HG02885 (cell line): ENCODE measurements at regions not wholly inside any gene's neighbourhood (a gene's known extent, or its start where the extent isn't known, plus 50 kb on each side); places are given as distances from the start of the nearest gene placed in this dataset.
"Not testable (repeated sequence)": the region's sequence is repeated elsewhere in the genome, so short reads cannot be mapped to it uniquely, and the experiment has no call there.

Experiments used
- ATAC-seq: cut with Tn5 transposase; IDR thresholded peaks from one replicate; pipeline ENCODE4 v1.9.1; 2021; ENCODE audit warnings: mild to moderate bottlenecking; ENCODE audit not compliant: unreplicated experiment, poor library complexity

- ATAC-seq = no peak
Observed at GRCh38 chr6:119862719-119863118, 513.2 kb upstream of the MAN1A1 start.

DNA sequence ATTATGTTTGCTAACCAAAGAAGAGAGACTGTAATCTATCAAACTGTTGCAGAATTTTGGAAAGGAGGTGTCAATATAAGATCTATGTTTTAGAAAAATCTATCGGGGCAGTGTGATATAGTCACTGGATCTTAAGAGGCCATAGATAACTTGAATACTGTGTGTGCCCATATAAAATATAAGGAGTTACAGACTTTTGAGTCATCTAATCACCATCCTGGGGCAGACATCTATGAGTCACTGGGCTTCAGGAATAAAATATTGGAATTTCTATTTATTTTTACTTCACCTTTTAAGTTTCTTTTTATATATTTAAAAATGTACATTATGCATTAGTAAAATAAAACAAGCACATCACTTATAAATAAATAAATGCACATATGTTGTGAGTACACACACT is 509.3 kb upstream of the MAN1A1 start:
- ATAC-seq = no peak

- ATAC-seq = peak; percentile 76
Observed at GRCh38 chr6:119856136-119856535, 506.6 kb upstream of the MAN1A1 start.

DNA sequence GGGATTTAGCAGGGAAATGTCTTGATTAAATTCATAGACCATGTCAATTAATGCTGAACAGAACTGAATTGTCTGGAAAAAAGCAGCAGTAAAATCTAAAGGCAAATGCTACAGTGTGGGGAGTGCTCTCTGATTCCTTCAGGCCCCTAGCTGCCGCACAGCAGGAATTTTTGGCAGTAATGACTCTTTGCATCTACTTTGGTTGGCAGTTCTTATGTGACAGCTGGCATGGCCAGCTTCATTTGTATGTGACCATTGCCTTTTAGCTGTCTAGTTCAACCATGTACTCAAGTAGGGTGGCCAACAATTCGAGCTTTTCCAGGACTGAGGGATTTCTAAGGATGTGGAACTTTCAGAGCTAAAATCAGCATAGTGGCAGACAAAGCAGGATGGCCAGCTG is 499.1 kb upstream of the MAN1A1 start:
- no peak for ATAC-seq

DNA sequence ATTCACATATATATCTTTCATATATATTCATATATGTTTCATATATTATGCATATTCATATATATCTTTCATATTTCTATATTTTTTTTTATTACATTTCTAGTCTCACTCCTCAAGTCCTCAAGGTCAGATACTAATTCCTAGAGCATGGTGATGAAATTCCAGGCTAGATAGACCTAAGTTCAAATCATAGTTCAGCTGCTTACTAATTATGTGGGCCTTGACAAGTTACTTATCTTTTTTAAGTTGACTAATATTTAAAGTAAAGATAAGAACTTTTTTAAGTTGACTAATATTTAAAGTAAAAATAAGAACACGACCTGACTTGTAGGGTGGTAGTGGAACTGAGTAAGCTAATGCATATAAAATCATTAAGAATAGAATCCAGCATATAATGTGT is 495.6 kb upstream of the MAN1A1 start:
- no peak for ATAC-seq

GRCh38 chr6:119844387-119844786 is 494.8 kb upstream of the MAN1A1 start:
- ATAC-seq = no peak

DNA sequence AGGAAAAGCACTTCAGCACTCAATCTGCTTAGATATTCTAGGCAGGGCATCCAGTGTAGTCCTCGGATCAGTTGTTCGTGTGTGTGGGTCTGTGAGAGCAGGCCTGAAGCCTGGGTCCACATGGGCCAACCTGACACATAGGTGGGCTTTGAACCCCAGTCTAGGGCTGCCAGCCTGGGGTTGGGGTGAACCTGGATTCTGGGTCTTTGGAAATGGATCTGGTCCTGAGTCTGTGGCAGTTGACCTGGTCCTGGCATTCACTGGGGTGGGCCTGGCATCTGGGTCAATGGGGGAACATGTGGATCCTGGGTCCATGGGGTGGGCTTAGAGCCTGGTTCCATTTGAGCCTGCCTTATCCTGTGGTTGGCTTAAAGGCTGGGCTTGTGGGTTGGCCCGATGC is 492.6 kb upstream of the MAN1A1 start:
- no peak for ATAC-seq

DNA sequence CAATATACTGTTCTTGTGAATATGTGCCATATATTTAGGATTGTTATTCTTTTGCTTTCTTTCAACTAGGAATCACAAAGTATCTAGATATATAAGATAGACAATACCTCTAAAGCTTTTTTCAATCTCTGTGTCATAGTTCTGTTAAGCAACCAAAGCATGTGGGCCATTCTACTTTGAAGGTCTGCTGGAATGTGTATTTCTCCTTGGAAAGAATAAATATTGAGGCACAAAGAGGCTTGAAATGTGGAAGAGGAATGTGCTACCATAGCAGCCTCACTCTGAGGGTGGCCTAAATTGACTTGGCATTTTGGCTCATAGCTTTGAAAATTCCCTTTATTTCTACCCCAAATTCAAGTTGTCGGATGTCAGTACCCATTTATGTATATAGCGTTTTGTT is 488.5 kb upstream of the MAN1A1 start:
- no peak for ATAC-seq

GRCh38 chr6:119834418-119834817 is 484.9 kb upstream of the MAN1A1 start:
- no peak for ATAC-seq

DNA sequence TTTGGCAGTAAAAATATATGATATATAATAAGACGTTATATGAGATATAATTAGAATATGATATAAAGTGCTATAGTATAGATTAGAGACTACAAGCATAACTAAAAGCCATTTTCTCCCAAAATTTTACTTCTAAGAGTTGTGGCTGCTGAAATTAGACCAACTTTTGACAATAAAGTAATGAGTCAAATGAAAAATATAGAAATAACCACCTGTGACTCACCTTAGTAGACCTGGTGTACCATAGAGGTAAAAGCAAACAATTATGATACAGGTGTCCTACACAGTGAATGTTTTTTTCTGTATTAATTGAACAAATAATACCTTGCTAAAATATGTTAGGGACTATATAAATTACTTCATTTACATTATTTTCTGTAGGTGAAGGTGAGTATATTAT is 482.9 kb upstream of the MAN1A1 start:
- ATAC-seq = no peak

- ATAC-seq = no peak
Observed at GRCh38 chr6:119830494-119831295, 481.1 kb upstream of the MAN1A1 start.

GRCh38 chr6:119830069-119830468 is 480.5 kb upstream of the MAN1A1 start:
- ATAC-seq = no peak

- ATAC-seq = not testable (repeated sequence)
Observed at GRCh38 chr6:119829499-119829898, 479.9 kb upstream of the MAN1A1 start.

GRCh38 chr6:119829006-119829405 is 479.4 kb upstream of the MAN1A1 start:
- no peak for ATAC-seq

DNA sequence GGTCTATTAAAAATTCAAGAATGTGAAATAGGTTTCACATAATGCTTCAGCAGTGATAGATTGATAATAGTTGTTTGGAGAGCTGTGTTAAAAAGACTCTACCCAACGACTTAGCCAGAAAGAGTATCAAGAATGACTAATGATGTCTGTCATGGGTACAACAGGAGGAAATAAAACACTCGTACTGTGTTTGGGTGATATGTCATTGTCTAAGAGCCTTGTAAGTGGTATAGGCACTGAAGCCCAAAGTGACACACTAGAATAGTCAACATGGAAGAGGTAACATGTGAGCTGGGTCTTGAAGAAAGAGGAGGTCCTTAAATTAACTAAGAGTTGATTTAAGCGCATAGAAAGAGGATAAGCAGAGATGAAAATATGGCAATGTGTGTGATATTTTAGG is 471.8 kb upstream of the MAN1A1 start:
- ATAC-seq = no peak

GRCh38 chr6:119818876-119819275 is 469.3 kb upstream of the MAN1A1 start:
- no peak for ATAC-seq

- no peak for ATAC-seq
Observed at GRCh38 chr6:119814609-119815400, 465.2 kb upstream of the MAN1A1 start.

DNA sequence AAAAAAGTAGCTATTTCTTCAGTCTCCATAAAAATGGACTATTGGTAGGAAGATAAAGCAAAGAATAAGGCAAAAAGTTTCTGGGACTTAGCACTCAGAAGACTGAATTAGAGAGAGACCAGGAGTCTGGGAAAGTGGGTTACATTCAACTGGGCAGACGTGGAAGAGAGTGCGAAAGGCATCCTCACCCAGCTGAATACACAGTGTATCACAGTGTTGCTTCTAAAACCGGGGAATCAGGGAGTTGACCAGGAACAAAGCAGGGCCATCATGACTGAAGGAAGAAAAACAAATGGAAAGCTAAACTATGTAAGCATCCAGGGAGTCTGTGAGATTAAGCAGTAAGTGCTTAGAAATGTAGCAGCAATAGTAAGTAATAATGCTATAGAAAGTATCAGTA is 452.9 kb upstream of the MAN1A1 start:
- no peak for ATAC-seq

DNA sequence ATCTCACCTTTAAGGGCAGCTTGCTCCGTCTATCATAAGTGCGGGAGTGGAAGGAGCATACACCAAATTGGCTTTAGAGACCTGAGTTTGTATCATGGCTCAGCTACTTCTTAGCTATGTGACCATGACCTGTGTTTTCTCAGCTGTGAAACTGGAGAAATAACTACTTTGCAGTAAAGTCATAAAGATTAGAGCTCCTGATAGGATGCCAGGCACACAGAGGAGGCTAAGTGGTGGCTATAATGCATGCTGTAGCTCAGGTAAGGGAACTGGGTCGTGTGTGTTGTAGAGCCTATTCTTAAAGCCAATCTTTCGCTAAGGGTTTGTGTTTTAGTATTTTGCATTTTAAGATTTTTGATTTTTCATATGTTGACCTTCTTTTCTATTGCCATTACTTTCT is 451.5 kb upstream of the MAN1A1 start:
- no peak for ATAC-seq

GRCh38 chr6:119800526-119800925 is 451.0 kb upstream of the MAN1A1 start:
- ATAC-seq = no peak

GRCh38 chr6:119799596-119800509 is 450.3 kb upstream of the MAN1A1 start:
- ATAC-seq = no peak
